DOHH2 (cell line): ENCODE measurements at regions not wholly inside any gene's neighbourhood (a gene's known extent, or its start where the extent isn't known, plus 50 kb on each side); places are given as distances from the start of the nearest gene placed in this dataset.

Source experiments
- H3F3A ChIP-seq: fragments of 200-600 bp; sonication (generic), shearing (Covaris generic); 2 replicates; pipeline ENCODE4 v1.6.0; 2016; ENCODE audit warnings: antibody characterized with exemption, mild to moderate bottlenecking; ENCODE audit not compliant: control insufficient read depth, insufficient read depth
- H3K27ac ChIP-seq: fragments of 200-600 bp; sonication (generic); 2 replicates; pipeline ENCODE4 v1.5.1; 2014; ENCODE audit warnings: low read depth, mild to moderate bottlenecking, low read length, moderate library complexity
- H3K27me3 ChIP-seq: fragments of 200-600 bp; sonication (generic); 2 replicates; pipeline ENCODE4 v1.6.1; 2014; ENCODE audit warnings: mild to moderate bottlenecking, low read length, mixed read lengths; ENCODE audit not compliant: control insufficient read depth
- H3K36me3 ChIP-seq: fragments of 200-600 bp; sonication (generic); 2 replicates; pipeline ENCODE4 v1.6.1; 2014; ENCODE audit warnings: mild to moderate bottlenecking, low read length, moderate library complexity, mixed read lengths; ENCODE audit not compliant: control insufficient read depth
- H3K4me1 ChIP-seq: fragments of 200-600 bp; sonication (generic); 2 replicates; pipeline ENCODE4 v1.6.1; 2014; ENCODE audit warnings: mild to moderate bottlenecking, low read length, mixed read lengths; ENCODE audit not compliant: control insufficient read depth
- H3K4me2 ChIP-seq: fragments of 200-600 bp; sonication (generic); 2 replicates; pipeline ENCODE4 v1.6.0; 2014; ENCODE audit warnings: mild to moderate bottlenecking, low read length, moderate library complexity
- H3K4me3 ChIP-seq: fragments of 200-600 bp; sonication (generic); 2 replicates; pipeline ENCODE4 v1.5.1; 2014; ENCODE audit warnings: mild to moderate bottlenecking, low read length, mixed read lengths
- H3K79me2 ChIP-seq: fragments of 200-600 bp; sonication (generic); 2 replicates; pipeline ENCODE4 v1.6.1; 2014; ENCODE audit warnings: mild to moderate bottlenecking, low read length, mixed read lengths; ENCODE audit not compliant: control insufficient read depth
- H3K9me2 ChIP-seq: fragments of 200-600 bp; sonication (generic); replicated peaks from 2 replicates; pipeline ENCODE4 v1.6.1; 2014; ENCODE audit warnings: mild to moderate bottlenecking, low read length, mixed read lengths; ENCODE audit not compliant: control insufficient read depth
- H3K9me3 ChIP-seq: fragments of 200-600 bp; sonication (generic); 2 replicates; pipeline ENCODE4 v1.6.1; 2014; ENCODE audit warnings: antibody characterized with exemption, low read length, mixed read lengths; ENCODE audit not compliant: control insufficient read depth, insufficient read depth
- H4K20me1 ChIP-seq: fragments of 200-600 bp; sonication (generic); 2 replicates; pipeline ENCODE4 v1.6.0; 2014; ENCODE audit warnings: low read depth, mild to moderate bottlenecking, antibody characterized with exemption, low read length, moderate library complexity; ENCODE audit not compliant: control insufficient read depth, insufficient read depth
- EZH2phosphoT487 ChIP-seq: fragments of 200-600 bp; sonication (generic); IDR thresholded peaks from 2 replicates; pipeline ENCODE4 v1.6.1; 2017; ENCODE audit warnings: borderline replicate concordance, mild to moderate bottlenecking, antibody characterized with exemption, low read length, moderate library complexity, mixed read lengths
- TF ChIP-seq, protein P1 (sequence below): fragments of 200-600 bp; sonication (generic); IDR thresholded peaks from one replicate; pipeline ENCODE4 v1.5.1; 2014; ENCODE audit warnings: antibody characterized with exemption, mild to moderate bottlenecking, low read depth, low read length; ENCODE audit not compliant: poor library complexity, severe bottlenecking

DNA sequence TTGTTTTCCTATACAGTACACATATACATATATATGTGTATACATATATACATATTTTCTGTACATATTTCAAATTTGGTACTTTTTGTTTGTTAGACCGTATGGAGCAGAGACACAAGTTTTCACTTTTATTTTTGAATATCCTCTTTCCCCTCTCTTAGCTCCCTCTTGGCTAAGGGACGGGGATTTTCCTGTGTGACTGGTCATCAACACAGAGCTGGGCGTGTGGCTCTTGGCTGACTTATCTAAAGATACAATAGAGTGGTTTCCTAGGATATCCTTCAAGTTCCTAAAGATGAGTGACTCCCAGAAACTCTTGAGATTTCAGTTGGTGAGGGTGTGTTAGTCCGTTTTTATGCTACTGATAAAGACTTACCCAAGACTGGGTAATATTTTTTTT, 1404.5 kb upstream of the TMEM132C start:
- Histone ChIP-seq H3K9me2 (no peaks in the 10 kb centered on the region), H3F3A (no peaks in the 10 kb centered on the region), H3K27ac (no peak overlapping the region), H3K9me3 (no peaks in the 10 kb centered on the region), H3K79me2 (no peaks in the 10 kb centered on the region), H3K27me3 (no peaks in the 10 kb centered on the region), H3K4me2 (no peak overlapping the region), H3K4me1 (no peaks in the 10 kb centered on the region), H3K36me3 (no peaks in the 10 kb centered on the region), H4K20me1 (no peaks in the 10 kb centered on the region), H3K4me3 (no peak overlapping the region)
- TF ChIP-seq, protein P1, sequence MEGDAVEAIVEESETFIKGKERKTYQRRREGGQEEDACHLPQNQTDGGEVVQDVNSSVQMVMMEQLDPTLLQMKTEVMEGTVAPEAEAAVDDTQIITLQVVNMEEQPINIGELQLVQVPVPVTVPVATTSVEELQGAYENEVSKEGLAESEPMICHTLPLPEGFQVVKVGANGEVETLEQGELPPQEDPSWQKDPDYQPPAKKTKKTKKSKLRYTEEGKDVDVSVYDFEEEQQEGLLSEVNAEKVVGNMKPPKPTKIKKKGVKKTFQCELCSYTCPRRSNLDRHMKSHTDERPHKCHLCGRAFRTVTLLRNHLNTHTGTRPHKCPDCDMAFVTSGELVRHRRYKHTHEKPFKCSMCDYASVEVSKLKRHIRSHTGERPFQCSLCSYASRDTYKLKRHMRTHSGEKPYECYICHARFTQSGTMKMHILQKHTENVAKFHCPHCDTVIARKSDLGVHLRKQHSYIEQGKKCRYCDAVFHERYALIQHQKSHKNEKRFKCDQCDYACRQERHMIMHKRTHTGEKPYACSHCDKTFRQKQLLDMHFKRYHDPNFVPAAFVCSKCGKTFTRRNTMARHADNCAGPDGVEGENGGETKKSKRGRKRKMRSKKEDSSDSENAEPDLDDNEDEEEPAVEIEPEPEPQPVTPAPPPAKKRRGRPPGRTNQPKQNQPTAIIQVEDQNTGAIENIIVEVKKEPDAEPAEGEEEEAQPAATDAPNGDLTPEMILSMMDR: no peak
- no peak for TF ChIP-seq EZH2phosphoT487

DNA sequence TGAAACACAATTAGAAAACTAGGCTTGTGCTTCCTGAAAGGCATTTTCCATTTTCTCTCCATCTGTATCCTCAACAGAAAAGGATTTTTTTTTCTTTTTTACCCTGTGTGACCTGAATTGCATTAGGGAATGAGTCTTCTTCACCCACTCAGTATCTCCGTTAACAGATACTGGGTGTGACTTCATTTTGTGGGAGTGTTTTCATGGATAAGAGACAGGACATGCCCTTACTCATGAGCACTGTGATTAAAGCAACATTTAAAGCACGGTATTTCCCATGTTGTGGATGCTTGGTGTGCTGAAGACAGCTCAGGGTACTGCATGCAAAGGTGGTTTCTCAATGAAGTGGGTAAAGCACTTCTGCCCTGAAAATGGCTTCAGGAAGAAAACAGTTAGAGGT, 1397.3 kb upstream of the TMEM132C start:
- Histone ChIP-seq H3K36me3 (no peaks in the 10 kb centered on the region), H3K79me2 (no peaks in the 10 kb centered on the region), H3K27me3 (no peaks in the 10 kb centered on the region), H3K4me3 (no peak overlapping the region), H3K4me2 (no peak overlapping the region), H3K9me2 (no peaks in the 10 kb centered on the region), H3K9me3 (no peaks in the 10 kb centered on the region), H4K20me1 (no peaks in the 10 kb centered on the region), H3K27ac (no peak overlapping the region), H3F3A (no peaks in the 10 kb centered on the region), H3K4me1 (no peaks in the 10 kb centered on the region)
- no peak for TF ChIP-seq EZH2phosphoT487
- TF ChIP-seq, protein P1: no peak

DNA sequence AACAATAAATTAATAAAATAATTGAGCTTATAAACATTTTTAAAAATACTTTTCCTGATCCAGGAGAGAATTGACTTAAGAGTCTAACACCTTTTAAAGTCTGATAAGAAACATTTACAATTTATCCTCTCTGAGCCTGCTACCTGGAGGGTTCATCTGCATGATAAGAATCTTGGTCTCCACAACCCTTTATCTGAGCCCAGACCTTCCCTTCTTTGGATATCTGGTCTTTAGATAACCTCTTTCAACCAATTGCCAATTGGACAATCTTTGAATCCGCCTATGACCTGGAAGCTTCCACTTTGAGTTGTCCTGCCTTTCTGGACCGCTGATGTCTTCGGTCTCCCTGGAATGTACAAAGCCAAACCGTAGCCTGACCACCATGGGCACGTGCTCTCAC, 1393.3 kb upstream of the TMEM132C start:
- Histone ChIP-seq H3K4me1 (no peaks in the 10 kb centered on the region), H3K79me2 (no peaks in the 10 kb centered on the region), H3K4me2 (no peak overlapping the region), H3K36me3 (no peaks in the 10 kb centered on the region), H3K27ac (no peak overlapping the region), H3K4me3 (no peak overlapping the region), H3K9me3 (no peaks in the 10 kb centered on the region), H3K27me3 (no peaks in the 10 kb centered on the region), H3F3A (no peaks in the 10 kb centered on the region), H3K9me2 (no peaks in the 10 kb centered on the region), H4K20me1 (no peaks in the 10 kb centered on the region)
- TF ChIP-seq, protein P1: no peak
- no peak for TF ChIP-seq EZH2phosphoT487
